ENCODE measurements at regions not wholly inside any gene's neighbourhood (a gene's known extent, or its start where the extent isn't known, plus 50 kb on each side); places are given as distances from the start of the nearest gene placed in this dataset.
A peak's percentile ranks its signal among the peaks of the same experiment; 100 is the strongest.

DNA sequence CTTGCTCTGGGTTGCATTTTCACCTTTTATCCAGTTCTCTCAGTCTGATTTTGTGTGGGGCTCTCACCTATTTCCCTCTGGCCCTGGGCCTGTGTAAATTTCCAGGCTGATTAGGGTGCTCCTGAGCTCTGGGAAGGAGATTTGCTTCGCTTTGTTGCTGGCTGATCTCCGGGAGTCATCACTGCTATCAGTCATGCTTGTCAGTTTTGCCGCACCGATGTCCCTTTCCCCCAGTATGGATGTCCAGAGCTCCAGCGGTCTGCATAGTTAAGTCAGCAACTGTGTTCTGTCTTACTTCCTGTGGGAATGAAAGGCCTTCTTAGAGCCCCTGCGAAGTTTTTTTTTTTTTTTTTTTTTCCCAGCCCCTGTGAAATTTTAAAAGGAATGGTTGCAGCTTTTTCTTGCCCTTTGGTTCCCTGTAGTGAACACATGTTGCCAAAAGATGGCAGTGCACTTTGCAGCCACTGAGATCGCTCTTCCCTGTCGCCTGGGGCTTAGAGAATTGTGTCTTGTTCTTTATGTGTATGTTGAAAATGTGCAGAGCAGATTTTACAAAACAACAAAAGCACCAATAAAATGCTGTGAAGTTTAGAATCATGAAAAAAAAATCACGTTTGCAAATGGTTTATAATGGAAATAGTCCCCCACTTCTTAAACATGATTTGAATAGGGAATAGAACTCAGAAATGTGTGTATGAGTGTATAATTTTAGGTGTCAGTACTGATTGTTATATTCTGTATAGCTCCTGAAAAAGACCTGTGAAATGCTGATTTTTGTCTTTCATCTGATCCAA, 109.1 kb upstream of the SLC4A4 start:
- 8 to 14% (median 12%) methylated on average over 9 of the region's 9 CpGs for WGBS, 4 donors
- DNase-seq: peak in 5 of 7 donors; percentile 23 to 37 (median 34)
- Histone ChIP-seq H3K27ac (no peak overlapping the region), H3K9me3 (replicated peaks in 1 of 3) (no peaks in the 10 kb centered on the region), H3K27me3 (no peaks in the 10 kb centered on the region), H3K4me3 (no peak overlapping the region), H3K36me3 (replicated peaks in 1 of 2) (no peaks in the 10 kb centered on the region), H3K4me1 (replicated peaks in 1 of 2) (peaks cover 0 to 4% of the 10 kb centered on the region in 2 donors)
- TF ChIP-seq, protein P1, sequence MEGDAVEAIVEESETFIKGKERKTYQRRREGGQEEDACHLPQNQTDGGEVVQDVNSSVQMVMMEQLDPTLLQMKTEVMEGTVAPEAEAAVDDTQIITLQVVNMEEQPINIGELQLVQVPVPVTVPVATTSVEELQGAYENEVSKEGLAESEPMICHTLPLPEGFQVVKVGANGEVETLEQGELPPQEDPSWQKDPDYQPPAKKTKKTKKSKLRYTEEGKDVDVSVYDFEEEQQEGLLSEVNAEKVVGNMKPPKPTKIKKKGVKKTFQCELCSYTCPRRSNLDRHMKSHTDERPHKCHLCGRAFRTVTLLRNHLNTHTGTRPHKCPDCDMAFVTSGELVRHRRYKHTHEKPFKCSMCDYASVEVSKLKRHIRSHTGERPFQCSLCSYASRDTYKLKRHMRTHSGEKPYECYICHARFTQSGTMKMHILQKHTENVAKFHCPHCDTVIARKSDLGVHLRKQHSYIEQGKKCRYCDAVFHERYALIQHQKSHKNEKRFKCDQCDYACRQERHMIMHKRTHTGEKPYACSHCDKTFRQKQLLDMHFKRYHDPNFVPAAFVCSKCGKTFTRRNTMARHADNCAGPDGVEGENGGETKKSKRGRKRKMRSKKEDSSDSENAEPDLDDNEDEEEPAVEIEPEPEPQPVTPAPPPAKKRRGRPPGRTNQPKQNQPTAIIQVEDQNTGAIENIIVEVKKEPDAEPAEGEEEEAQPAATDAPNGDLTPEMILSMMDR (IDR thresholded peaks at IDR 0.05): peak; percentile 41 to 69 (median 58)
- no peak for TF ChIP-seq POLR2A (IDR thresholded peaks at IDR 0.05)
- intact Hi-C loops (cut with DNase I): loop anchor here in 1 of 2 donors (10.0 kb wide), 1 partner anchor 485 kb away; no protein-coding TSS in a partner anchor

DNA sequence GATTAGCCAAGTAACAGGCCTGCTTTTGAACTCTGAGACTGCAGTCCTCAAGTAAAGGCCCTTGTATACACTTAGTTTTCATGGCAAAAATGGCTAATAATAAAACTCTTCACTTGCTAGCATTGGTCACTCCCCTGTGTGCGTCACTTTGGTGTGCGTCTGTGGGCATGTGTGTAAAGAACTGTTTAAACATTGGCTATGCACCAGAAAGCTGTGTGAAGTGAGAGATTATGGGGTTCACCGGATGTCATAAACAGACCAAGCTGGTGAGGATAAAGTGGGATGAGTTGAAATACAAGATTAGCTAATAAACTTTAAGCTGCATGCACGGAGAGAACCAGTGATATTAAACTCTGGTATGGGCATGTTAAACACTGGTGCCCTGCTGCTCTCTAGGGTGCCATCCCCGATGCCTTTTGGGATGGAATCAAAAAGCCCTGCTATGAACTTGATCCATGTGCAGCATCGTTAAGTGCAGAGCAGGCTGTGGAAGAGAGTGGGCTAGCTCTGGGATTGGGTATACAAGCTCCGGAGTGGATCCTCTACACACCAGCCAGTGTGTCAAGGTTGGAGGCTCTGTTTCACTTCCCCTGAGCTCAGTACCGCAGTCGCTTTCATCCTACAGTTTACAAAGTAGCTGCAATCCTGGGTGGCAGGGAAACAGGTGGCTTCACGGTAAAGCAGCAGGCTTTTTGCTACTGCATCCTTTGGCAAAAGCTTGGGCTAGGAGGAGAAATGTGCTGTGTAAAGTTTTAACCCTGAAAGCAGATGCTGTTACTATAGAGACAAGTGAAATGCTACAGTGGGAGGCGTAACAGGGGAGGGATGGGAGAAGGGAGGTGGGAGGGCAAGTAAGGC, 108.3 kb upstream of the SLC4A4 start:
- Histone ChIP-seq H3K9me3 (replicated peaks in 1 of 3) (no peaks in the 10 kb centered on the region), H3K27ac (no peak overlapping the region), H3K4me3 (no peak overlapping the region), H3K36me3 (replicated peaks in 1 of 2) (no peaks in the 10 kb centered on the region), H3K4me1 (replicated peaks in 1 of 2) (peaks cover 0 to 4% of the 10 kb centered on the region in 2 donors), H3K27me3 (no peaks in the 10 kb centered on the region)
- intact Hi-C loops (cut with DNase I): no loop called here
- 56 to 66% (median 62%) methylated on average over 11 of the region's 11 CpGs for WGBS, 4 donors
- DNase-seq: no peak
- TF ChIP-seq, protein P1 (IDR thresholded peaks at IDR 0.05): no peak
- no peak for TF ChIP-seq POLR2A (IDR thresholded peaks at IDR 0.05)

DNA sequence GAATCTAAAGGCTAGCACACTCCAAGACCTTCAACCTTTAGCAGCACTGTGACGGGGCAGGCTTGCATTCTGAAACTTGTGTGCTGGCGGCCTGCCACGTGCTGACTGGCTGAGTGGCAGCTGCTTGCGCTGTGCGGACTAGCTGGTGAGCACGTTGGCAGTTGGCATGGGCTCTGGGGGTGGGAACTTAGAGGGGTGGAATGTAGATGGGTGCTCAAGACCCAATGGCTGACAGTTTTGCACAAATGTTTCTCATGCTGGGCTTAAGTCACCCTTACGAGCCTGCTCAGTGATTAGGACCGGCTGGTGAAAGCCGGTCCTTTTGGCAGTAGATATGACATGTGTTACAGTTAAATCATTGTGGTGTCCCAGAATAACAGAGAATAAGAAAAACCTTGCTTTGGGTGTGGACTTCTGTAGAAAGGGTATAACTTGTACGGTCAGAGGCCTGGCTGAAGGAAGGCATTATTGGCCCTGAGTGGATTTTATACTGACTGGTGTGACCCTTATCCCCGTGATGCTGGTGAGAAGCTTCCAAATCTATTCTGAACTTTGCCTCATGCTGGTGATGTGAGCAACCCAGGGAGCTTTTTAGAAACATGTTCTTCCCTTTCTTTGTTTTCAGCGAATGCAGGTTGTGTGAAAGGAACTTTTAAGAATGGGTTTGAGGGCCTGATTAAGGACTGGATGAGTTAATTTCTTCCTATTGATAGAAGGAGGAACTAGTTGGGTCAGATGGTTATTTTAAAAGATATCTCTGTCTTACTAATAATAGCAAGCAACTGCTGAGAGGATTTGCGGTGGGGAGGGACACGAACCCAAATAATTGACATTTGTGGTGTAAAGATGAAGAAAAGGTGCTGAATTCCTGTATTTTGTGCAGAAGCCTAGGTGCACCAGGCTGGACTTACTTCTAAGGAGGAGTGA, 107.4 kb upstream of the SLC4A4 start:
- TF ChIP-seq POLR2A (IDR thresholded peaks at IDR 0.05): no peak
- TF ChIP-seq, protein P1 (IDR thresholded peaks at IDR 0.05): no peak
- Histone ChIP-seq H3K27ac (no peak overlapping the region), H3K27me3 (no peaks in the 10 kb centered on the region), H3K9me3 (replicated peaks in 1 of 3) (no peaks in the 10 kb centered on the region), H3K4me1 (replicated peaks in 1 of 2) (peaks cover 0 to 4% of the 10 kb centered on the region in 2 donors), H3K4me3 (no peak overlapping the region), H3K36me3 (replicated peaks in 1 of 2) (no peaks in the 10 kb centered on the region)
- DNase-seq: peak; percentile 20 to 65 (median 46)
- intact Hi-C loops (cut with DNase I): no loop called here
- WGBS, 4 donors: 53 to 66% (median 59%) methylated on average over 13 to 14 of the region's 14 CpGs
